ENCODE measurements at regions not wholly inside any gene's neighbourhood (a gene's known extent, or its start where the extent isn't known, plus 50 kb on each side); places are given as distances from the start of the nearest gene placed in this dataset.
"Not testable (repeated sequence)": the region's sequence is repeated elsewhere in the genome, so short reads cannot be mapped to it uniquely, and the experiment has no call there.

GRCh38 chr10:64830869-64831268 lies 1309.7 kb downstream of the REEP3 start:
- DNase-seq (ENCODE audit: low spot score): no peak

- DNase-seq (ENCODE audit: low spot score): no peak
Measured at GRCh38 chr10:64840341-64840740, 1319.1 kb downstream of the REEP3 start.

GRCh38 chr10:64846700-64847099 lies 1325.5 kb downstream of the REEP3 start:
- no peak for DNase-seq (ENCODE audit: low spot score)

GRCh38 chr10:64855941-64856340 lies 1334.7 kb downstream of the REEP3 start:
- DNase-seq (ENCODE audit: low spot score): no peak

GRCh38 chr10:64859911-64860310 lies 1338.7 kb downstream of the REEP3 start:
- no peak for DNase-seq (ENCODE audit: low spot score)

- DNase-seq (ENCODE audit: low spot score): no peak
Measured at GRCh38 chr10:64863836-64864235, 1342.6 kb downstream of the REEP3 start.

GRCh38 chr10:64867501-64867962 lies 1346.3 kb downstream of the REEP3 start:
- no peak for DNase-seq (ENCODE audit: low spot score)

GRCh38 chr10:64873088-64873487 lies 1351.9 kb downstream of the REEP3 start:
- no peak for DNase-seq (ENCODE audit: low spot score)

GRCh38 chr10:64873959-64874358 lies 1352.8 kb downstream of the REEP3 start:
- peak; percentile 8 for DNase-seq (ENCODE audit: low spot score)

- DNase-seq (ENCODE audit: low spot score): no peak
Measured at GRCh38 chr10:64880546-64880945, 1359.3 kb downstream of the REEP3 start.

GRCh38 chr10:64881257-64881656 lies 1360.1 kb downstream of the REEP3 start:
- no peak for DNase-seq (ENCODE audit: low spot score)

- no peak for DNase-seq (ENCODE audit: low spot score)
Measured at GRCh38 chr10:64896582-64896981, 1375.4 kb downstream of the REEP3 start.

GRCh38 chr10:64906311-64906710 lies 1385.1 kb downstream of the REEP3 start:
- DNase-seq (ENCODE audit: low spot score): not testable (repeated sequence)

GRCh38 chr10:64924306-64924705 lies 1403.1 kb downstream of the REEP3 start:
- DNase-seq (ENCODE audit: low spot score): not testable (repeated sequence)

- no peak for DNase-seq (ENCODE audit: low spot score)
Measured at GRCh38 chr10:64952042-64952441, 1430.8 kb downstream of the REEP3 start.

GRCh38 chr10:64956441-64956840 lies 1435.2 kb downstream of the REEP3 start:
- no peak for DNase-seq (ENCODE audit: low spot score)

GRCh38 chr10:64959116-64959515 lies 1437.9 kb downstream of the REEP3 start:
- DNase-seq (ENCODE audit: low spot score): no peak

GRCh38 chr10:64959883-64960282 lies 1438.7 kb downstream of the REEP3 start:
- DNase-seq (ENCODE audit: low spot score): no peak

- no peak for DNase-seq (ENCODE audit: low spot score)
Measured at GRCh38 chr10:64973391-64973790, 1452.2 kb downstream of the REEP3 start.

GRCh38 chr10:64976150-64976549 lies 1454.9 kb downstream of the REEP3 start:
- DNase-seq (ENCODE audit: low spot score): no peak

- peak; percentile 5 for DNase-seq (ENCODE audit: low spot score)
Measured at GRCh38 chr10:64977915-64978314, 1456.7 kb downstream of the REEP3 start.

- DNase-seq (ENCODE audit: low spot score): no peak
Measured at GRCh38 chr10:64996886-64997285, 1475.7 kb downstream of the REEP3 start.

GRCh38 chr10:65010845-65011244 lies 1489.6 kb downstream of the REEP3 start:
- no peak for DNase-seq (ENCODE audit: low spot score)

- DNase-seq (ENCODE audit: low spot score): peak; percentile 17
Measured at GRCh38 chr10:65017523-65017922, 1496.3 kb downstream of the REEP3 start.

GRCh38 chr10:65024886-65025285 lies 1503.7 kb downstream of the REEP3 start:
- DNase-seq (ENCODE audit: low spot score): no peak

Data from H4 (cell line).